Glutamatergic neuron (in vitro differentiated cells): ENCODE measurements at regions not wholly inside any gene's neighbourhood (a gene's known extent, or its start where the extent isn't known, plus 50 kb on each side); places are given as distances from the start of the nearest gene placed in this dataset.

Experiments used
- DNase-seq: peaks from one replicate; pipeline ENCODE4 v3.0.0; 2022
- H3K27ac Mint-ChIP-seq: one replicate; pipeline ENCODE4 v1.8.0; 2020; ENCODE audit warnings: mild to moderate bottlenecking, mixed read lengths, inconsistent platforms; ENCODE audit not compliant: unreplicated experiment
- H3K27me3 Mint-ChIP-seq: one replicate; pipeline ENCODE4 v1.8.0; 2020; ENCODE audit warnings: mild to moderate bottlenecking, moderate library complexity, mixed read lengths, inconsistent platforms; ENCODE audit not compliant: unreplicated experiment
- H3K36me3 Mint-ChIP-seq: one replicate; pipeline ENCODE4 v1.8.0; 2020; ENCODE audit warnings: mild to moderate bottlenecking, mixed read lengths, inconsistent platforms; ENCODE audit not compliant: unreplicated experiment
- H3K4me1 Mint-ChIP-seq: one replicate; pipeline ENCODE4 v1.8.0; 2020; ENCODE audit warnings: mild to moderate bottlenecking, low read depth, mixed read lengths, inconsistent platforms; ENCODE audit not compliant: unreplicated experiment
- H3K4me3 Mint-ChIP-seq: one replicate; pipeline ENCODE4 v1.8.0; 2020; ENCODE audit warnings: mild to moderate bottlenecking, mixed read lengths, inconsistent platforms; ENCODE audit not compliant: unreplicated experiment
- H3K9me3 Mint-ChIP-seq: one replicate; pipeline ENCODE4 v1.8.0; 2020; ENCODE audit warnings: mild to moderate bottlenecking, moderate library complexity, mixed read lengths, inconsistent platforms; ENCODE audit not compliant: unreplicated experiment
- TF ChIP-seq, protein P1 (sequence below): fragments of 200-600 bp; sonication (generic); IDR thresholded peaks from one replicate; pipeline ENCODE4 v1.5.0; 2021; ENCODE audit not compliant: partially characterized antibody, unreplicated experiment

DNA sequence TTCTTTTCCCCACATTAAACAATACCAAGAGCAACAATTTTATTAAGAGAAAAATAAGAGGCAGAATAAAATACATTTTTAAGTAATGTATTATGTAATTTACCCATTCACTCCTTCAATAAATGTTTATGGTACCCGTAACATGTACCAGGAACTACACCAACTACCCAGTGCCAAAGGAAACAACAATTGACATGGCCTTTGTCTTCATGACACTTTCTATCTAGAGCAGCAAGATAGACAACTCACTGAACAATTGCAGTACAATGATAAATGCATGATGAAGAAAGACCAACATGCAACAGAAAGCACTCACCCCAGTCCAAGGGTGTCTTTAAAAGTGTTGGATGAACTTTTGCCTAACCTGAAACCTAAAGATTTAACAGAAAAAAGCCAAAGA lies 493.8 kb downstream of the IGSF11 start:
- H3K4me1 Mint-ChIP-seq: peaks cover 1% of the 10 kb centered on the region
- H3K36me3 Mint-ChIP-seq: peaks cover 6% of the 10 kb centered on the region
- H3K27ac Mint-ChIP-seq: no peak overlapping the region
- H3K27me3 Mint-ChIP-seq: no peaks in the 10 kb centered on the region
- no peak overlapping the region for H3K4me3 Mint-ChIP-seq
- DNase-seq: no peak
- TF ChIP-seq, protein P1, sequence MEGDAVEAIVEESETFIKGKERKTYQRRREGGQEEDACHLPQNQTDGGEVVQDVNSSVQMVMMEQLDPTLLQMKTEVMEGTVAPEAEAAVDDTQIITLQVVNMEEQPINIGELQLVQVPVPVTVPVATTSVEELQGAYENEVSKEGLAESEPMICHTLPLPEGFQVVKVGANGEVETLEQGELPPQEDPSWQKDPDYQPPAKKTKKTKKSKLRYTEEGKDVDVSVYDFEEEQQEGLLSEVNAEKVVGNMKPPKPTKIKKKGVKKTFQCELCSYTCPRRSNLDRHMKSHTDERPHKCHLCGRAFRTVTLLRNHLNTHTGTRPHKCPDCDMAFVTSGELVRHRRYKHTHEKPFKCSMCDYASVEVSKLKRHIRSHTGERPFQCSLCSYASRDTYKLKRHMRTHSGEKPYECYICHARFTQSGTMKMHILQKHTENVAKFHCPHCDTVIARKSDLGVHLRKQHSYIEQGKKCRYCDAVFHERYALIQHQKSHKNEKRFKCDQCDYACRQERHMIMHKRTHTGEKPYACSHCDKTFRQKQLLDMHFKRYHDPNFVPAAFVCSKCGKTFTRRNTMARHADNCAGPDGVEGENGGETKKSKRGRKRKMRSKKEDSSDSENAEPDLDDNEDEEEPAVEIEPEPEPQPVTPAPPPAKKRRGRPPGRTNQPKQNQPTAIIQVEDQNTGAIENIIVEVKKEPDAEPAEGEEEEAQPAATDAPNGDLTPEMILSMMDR: no peak
- no peaks in the 10 kb centered on the region for H3K9me3 Mint-ChIP-seq

- TF ChIP-seq, protein P1: no peak
- Mint-ChIP-seq H3K27ac (no peak overlapping the region), H3K9me3 (no peaks in the 10 kb centered on the region), H3K4me3 (no peak overlapping the region), H3K27me3 (no peaks in the 10 kb centered on the region), H3K36me3 (peaks cover 6% of the 10 kb centered on the region), H3K4me1 (peaks cover 5% of the 10 kb centered on the region)
- no peak for DNase-seq
Measured at GRCh38 chr3:118541796-118542195, 492.9 kb downstream of the IGSF11 start.

DNA sequence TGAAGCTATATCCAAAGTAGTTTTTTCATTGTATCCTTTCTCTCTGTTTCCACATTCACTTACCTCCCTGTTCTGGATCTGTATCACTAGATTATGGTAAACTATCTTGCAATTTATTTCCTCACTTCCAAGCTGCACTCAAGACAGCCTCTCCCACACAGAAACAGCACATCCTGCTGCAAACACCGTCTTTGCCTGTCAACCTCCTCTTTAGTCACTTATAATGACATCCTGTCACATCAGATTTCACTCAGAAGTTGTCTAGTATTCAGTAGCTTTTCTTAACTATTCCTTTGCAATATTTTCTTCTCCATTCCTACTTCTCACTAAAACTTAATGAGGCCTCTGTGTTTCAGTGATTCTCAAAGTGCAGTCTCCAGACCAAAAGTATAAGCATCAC lies 490.8 kb downstream of the IGSF11 start:
- TF ChIP-seq, protein P1: no peak
- H3K27ac Mint-ChIP-seq: no peak overlapping the region
- H3K9me3 Mint-ChIP-seq: no peaks in the 10 kb centered on the region
- no peak for DNase-seq
- peaks cover 6% of the 10 kb centered on the region for H3K36me3 Mint-ChIP-seq
- H3K27me3 Mint-ChIP-seq: no peaks in the 10 kb centered on the region
- H3K4me1 Mint-ChIP-seq: peaks cover 5% of the 10 kb centered on the region
- H3K4me3 Mint-ChIP-seq: no peak overlapping the region

DNA sequence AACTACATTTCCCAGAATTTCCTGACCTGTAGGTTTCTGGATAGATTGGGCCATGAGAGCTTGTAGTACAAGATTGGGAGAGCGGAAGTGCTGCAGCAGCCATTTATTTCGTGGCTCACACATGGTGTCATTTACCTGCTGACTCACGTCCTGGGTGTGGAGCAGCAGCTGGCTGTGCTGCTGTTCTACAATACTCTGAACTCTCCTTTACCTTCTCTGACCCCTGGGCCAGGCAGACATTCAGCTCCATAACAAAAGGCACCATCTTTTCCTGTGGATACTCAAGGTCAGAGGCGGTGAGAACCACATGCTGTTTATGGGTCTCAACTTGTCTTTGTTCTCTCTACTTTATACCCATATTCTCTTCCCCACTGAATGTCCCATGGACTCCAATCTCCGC lies 490.2 kb downstream of the IGSF11 start:
- H3K4me3 Mint-ChIP-seq: no peak overlapping the region
- no peak for DNase-seq
- no peaks in the 10 kb centered on the region for H3K9me3 Mint-ChIP-seq
- TF ChIP-seq, protein P1: no peak
- no peaks in the 10 kb centered on the region for H3K27me3 Mint-ChIP-seq
- no peak overlapping the region for H3K27ac Mint-ChIP-seq
- peaks cover 5% of the 10 kb centered on the region for H3K4me1 Mint-ChIP-seq
- H3K36me3 Mint-ChIP-seq: peaks cover 3% of the 10 kb centered on the region

DNA sequence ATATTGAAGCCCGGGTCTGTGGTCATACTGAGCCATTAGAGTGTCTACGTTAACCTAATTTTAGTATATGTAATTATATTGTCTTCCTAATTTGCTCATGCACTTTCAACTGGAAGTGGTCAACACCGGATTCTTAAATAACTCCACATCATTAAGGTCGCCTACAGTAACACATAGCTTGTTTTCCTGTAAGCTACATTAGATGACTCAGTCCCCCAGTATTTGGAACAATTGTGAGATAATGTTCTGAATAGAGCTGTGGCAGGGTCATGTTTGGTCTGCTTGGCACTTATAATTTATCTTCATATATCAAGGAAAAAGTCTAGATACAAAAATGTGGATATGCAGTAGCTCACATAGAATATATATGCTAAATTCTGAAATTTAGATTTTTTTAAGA lies 486.2 kb downstream of the IGSF11 start:
- no peak overlapping the region for H3K27ac Mint-ChIP-seq
- TF ChIP-seq, protein P1: no peak
- DNase-seq: no peak
- H3K4me1 Mint-ChIP-seq: peaks cover 5% of the 10 kb centered on the region
- no peak overlapping the region for H3K4me3 Mint-ChIP-seq
- no peaks in the 10 kb centered on the region for H3K27me3 Mint-ChIP-seq
- H3K36me3 Mint-ChIP-seq: no peaks in the 10 kb centered on the region
- H3K9me3 Mint-ChIP-seq: no peaks in the 10 kb centered on the region
